ENCODE measurements at regions not wholly inside any gene's neighbourhood (a gene's known extent, or its start where the extent isn't known, plus 50 kb on each side); places are given as distances from the start of the nearest gene placed in this dataset.

DNA sequence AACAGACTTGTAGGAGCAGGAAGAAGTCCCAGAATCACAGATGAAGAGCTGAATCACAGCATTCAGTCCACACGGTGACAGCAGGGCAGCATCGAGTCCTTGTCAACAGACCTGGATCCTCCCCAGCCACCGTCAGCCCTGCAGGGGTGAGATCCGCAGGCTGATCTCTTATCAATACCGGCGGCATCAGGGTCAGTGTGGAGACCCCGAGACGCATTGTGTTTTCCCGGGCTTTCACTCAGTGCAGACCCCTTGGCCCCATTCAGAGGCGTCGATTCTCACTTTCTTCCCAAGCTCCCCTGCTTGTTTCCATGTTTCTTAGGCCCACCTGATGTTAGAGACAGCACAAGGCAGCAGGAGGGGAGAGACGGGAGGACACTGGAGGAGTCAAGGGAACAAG is 609.6 kb downstream of the PTPRU start:
- DNase-seq (ENCODE audit: low read depth in 2 of 2) = no peak

DNA sequence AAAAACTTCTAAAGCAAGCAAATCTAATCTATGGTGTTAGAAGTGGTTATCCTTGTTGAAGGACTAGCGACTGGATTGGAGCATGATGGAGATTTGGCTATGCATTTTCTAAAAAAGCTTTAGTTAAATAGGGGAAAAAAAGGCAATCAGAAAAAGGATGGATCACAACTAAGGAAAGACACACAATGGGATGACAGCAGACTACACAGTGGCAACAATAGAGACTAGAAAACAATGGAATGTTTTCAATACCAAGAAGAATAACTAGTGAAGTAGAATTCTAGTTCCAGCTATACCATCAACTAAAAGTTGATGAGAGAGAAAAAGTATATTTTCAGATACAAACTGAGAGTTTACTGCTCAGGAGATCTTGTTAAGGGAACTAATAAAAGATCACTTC is 605.8 kb downstream of the PTPRU start:
- DNase-seq (ENCODE audit: low read depth in 2 of 2) = no peak

- DNase-seq (ENCODE audit: low read depth in 2 of 2) = no peak
Observed at GRCh38 chr1:29839726-29840125, 603.4 kb downstream of the PTPRU start.

DNA sequence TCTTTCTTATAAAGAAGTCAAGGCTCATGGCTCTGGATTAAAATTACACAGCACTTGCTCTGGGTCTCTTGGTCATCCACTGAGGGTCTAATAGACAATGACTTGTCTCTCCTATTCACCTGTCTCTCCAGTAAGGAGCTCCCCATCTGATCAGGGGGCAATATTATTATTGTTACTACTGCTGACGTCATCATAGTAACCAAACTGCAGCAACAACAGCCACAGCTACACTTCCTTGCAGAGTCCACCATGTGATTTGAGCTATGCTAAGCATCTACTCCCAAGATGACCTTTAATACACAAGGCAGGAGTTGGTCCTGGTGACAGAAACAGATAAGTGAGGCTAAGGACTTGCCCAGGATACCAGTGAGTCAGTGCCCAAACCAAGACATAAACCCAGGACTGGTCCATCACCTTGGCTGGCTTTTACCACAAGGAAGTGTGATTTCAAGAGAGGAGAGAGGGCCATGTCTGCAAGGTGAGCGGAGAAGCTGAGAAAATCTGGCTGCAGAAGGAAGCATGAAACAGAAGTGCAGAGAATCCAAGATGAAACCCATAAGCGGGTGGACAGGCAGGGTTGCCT is 602.5 kb downstream of the PTPRU start:
- DNase-seq (ENCODE audit: low read depth in 2 of 2) = no peak

GRCh38 chr1:29836651-29837646 is 600.6 kb downstream of the PTPRU start:
- no peak for DNase-seq (ENCODE audit: low read depth in 2 of 2)

DNA sequence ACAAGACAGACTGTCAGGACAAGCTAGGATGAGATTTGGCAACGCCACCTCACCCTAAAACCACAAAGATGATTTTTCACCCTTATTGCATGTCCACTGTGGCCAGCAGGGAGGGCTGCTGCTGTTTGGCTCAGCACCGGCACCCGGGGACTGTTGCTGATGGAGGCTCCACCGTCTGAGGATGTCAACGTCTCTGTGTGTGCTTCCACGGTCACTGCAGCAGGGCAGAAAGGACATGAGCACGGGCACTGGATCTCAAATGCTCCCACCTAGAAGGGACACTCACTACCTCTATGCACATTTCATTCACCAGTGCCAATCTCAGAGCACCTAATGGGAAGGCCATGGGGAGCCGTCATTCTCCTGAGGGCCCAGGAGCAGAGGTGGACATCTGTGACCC is 599.6 kb downstream of the PTPRU start:
- no peak for DNase-seq (ENCODE audit: low read depth in 2 of 2)

- no peak for DNase-seq (ENCODE audit: low read depth in 2 of 2)
Observed at GRCh38 chr1:29835406-29835805, 599.1 kb downstream of the PTPRU start.

DNA sequence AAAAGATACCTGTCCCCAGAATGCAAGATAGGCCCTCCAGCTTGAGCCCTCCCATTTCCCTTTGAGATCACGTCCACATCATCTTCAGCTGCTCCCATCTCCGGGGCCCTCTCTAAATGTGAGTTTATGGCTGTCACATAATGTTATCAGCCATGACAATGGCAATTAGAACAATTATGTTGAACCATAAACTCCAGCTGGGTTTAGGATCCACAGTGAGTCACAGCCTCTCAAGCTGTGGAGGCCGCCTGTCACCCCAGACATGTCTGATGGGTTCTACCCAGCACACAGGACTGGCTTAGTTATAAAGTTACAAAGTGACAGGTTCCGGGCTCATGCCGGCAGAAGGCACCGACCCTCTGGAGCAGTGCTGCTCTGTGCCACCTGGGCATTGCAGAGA is 597.3 kb downstream of the PTPRU start:
- DNase-seq (ENCODE audit: low read depth in 2 of 2) = no peak

- no peak for DNase-seq (ENCODE audit: low read depth in 2 of 2)
Observed at GRCh38 chr1:29832936-29833335, 596.6 kb downstream of the PTPRU start.

GRCh38 chr1:29832471-29832870 is 596.1 kb downstream of the PTPRU start:
- DNase-seq (ENCODE audit: low read depth in 2 of 2) = no peak

DNA sequence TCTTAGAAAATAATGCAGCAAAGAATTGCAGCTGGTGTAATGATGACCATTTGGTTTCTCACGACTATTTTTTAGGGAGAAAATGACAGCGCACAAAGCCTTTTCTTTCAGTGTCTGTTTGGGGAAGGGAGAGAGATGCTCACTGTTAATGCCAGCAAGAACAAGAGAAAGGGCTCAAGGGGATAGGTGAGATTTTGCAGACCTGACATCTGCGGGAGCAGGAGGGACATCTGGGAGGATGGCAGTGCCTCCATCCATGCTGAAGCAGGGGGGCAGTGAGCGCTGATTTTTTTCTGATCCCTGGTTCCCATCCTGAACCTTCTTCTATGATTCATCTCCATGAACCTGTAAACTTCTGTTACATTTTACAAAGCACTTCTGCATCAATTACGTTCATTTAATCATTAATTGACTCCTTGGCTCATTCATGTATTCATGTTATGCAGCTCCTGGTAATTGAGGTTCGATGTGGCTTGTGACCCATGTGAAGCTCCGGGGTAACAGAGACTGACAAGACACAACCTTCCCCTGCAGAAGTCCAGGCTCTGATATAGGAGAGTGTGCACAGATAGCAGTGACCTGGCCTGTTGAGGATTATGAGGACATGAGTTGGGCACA is 595.3 kb downstream of the PTPRU start:
- no peak for DNase-seq (ENCODE audit: low read depth in 2 of 2)

GRCh38 chr1:29830916-29831315 is 594.6 kb downstream of the PTPRU start:
- DNase-seq (ENCODE audit: low read depth in 2 of 2) = no peak

DNA sequence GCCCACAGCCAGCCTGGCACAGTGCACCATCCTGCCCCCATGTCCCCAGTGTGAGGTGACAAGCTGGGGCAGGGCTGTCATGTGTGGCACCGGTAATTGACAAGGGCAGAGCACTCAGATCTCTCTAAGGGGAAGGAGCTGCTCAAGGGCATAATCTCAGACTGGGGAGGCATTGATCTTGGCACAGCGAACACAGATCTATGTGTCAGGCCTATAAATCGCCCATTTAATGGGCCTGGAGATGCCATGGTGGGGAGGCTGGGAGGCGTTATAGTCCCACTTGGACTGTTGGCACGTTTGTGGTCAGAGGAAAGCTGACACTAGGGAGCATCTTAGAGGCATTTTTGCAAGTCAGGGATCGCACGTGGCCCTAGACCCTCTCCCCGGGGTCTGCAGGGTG is 594.1 kb downstream of the PTPRU start:
- no peak for DNase-seq (ENCODE audit: low read depth in 2 of 2)

- DNase-seq (ENCODE audit: low read depth in 2 of 2) = no peak
Observed at GRCh38 chr1:29829448-29830344, 593.4 kb downstream of the PTPRU start.

DNA sequence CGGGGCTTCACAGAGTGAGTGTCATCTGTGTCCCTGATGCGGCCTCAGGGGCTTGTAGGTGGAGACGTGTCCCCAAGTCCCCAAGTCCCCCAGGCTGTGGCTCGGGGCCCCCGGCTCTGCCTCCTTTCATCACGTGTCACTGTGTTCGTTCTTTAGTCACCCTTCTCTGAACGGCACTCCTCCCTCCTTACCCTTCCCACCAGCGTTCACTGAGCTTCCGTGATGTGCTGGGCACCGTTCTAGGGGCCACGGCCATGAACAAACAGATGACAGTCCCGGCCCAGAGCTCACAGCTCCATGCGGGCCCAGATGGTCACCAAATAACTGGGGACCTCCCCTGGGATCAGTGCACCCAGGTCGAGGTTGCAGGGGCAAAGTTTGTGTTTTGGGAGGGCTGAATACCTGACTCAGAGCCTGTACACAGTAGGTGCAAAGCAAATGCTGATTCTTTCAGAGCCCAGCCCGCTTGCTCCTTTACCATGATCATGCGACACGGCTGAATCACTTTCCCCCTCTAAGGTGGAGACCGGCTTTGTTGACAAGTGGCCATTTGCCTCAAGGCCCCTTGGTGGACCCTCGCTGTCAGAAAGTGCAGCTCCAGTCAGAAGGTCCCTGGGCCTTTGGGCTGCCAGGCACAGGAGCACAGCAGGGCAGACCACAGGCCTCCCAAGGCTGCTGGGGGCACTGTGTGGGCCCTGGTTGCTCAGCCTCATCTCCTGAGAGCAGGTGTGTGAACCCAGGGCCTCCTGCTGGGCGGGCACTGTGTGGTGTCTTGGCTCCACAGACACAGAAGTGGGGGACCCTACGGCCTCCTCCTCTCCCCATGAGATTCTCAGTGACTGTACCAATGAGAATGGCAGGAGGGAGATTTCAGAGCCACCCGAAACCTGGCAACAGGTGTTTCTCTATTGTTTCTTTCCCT is 592.5 kb downstream of the PTPRU start:
- no peak for DNase-seq (ENCODE audit: low read depth in 2 of 2)

DNA sequence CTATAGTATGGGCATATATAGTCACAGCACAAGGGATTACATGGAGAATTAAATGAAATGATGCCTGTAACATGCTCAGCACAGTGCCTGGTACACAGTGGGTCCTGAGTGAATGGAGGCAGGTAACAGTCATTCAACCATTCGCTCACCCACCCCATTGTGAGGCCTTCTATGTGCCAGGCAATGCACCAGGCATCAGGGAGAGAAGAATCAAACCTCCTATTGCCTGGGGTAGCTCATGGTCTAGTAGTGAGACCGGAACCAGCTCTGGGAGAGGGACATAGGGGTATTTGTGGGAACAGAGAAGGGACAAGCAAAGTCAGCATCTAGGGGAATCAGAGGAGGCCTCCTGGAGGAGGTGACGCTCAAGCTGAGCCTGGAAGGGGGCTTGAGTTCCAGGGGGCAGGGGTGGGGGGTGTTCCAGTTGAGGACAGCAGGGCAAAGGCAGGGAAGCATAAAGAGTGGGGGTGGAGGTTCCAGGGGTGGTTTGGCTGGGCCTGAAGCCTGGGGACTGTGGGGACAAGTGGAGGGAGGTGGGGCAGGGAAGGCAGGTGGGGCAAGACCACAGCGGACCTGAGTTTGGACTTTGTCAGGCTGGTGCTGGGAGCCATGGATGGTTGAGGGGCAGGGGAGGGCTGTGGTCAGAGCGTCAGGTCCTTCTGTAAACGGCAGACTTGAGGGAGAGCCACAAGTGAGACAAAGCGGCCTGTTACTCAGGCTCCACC is 591.6 kb downstream of the PTPRU start:
- DNase-seq (ENCODE audit: low read depth in 2 of 2) = no peak

DNA sequence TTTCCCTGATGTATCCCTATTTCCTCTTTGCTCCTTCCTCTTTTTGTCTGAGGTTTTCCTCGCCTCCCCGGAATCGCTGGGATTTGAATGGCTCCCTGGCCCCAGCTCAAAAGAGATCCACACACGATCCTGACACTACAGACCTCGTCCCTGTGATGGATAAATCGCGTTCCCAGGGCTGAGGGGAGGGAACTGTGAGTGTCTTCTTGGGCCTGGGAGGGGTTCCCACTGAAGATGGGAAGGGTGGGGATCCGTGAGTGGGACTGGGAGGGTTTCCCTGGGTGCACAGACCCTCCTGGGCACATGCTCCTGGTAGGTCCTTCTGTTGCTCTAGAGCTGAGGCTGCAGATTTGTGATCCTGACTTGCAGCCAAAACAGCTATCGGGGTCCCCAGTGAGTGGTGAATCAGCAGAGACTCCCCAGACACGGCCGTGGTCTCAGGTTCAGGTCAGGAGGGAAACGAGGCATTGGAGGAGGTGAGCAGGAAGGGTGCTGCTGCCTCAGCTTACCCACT is 591.0 kb downstream of the PTPRU start:
- no peak for DNase-seq (ENCODE audit: low read depth in 2 of 2)

DNA sequence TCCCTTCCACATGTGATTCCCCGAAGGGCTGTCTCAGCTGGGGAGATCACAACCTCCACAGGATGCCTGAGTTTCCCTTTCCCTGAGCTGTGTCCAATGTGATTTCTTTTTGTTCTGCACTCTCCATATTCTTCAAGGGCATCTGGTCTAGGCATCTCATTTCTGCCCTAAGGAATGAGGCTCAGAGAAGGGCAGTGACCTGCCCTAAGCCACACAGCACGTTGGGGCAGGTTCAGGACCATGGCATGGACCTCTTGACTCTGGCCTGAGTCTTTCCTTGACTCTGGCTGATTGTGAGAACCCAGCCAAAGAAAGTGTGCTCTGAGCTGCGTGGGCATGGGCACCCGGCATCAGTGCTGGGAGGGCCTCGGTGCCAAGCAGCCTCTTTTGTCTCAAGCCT is 590.3 kb downstream of the PTPRU start:
- DNase-seq (ENCODE audit: low read depth in 2 of 2) = no peak

DNA sequence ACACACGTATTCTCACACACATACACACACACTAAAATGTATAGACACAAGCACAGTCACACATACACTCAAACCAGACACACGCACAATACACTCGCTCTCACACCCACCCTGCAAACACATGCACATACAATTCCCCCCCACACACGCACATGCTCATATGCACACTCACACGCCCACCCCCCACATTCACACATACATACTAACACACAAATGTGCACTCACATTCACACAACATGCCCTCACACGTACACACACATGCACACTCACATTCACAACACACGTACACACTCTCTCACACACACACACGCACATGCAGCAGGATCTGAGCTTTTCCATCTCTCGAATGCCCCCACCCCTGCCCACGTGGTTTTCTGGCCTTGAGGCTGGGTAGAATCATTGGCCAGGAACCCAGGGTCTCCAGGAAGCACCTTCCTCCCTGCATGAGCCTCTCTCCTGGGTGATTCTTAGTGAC is 589.7 kb downstream of the PTPRU start:
- no peak for DNase-seq (ENCODE audit: low read depth in 2 of 2)
